SK-N-SH (cell line): ENCODE measurements at regions not wholly inside any gene's neighbourhood (a gene's known extent, or its start where the extent isn't known, plus 50 kb on each side); places are given as distances from the start of the nearest gene placed in this dataset.

ENCODE experiments used
- CTCF ChIP-seq: fragments of 200-600 bp; sonication (generic); IDR thresholded peaks from 2 replicates; pipeline ENCODE4 v1.6.1; 2017; ENCODE audit warnings: antibody characterized with exemption, mild to moderate bottlenecking, moderate library complexity
- EP300 ChIP-seq, 2 experiments: IDR thresholded peaks; 2 replicates each; pipeline versions ENCODE4 v1.4.0 to v1.6.1; 2012; ENCODE audit warnings: borderline replicate concordance in 1 of 2, low read depth in 1 of 2, low read length in 1 of 2
- EZH2phosphoT487 ChIP-seq: fragments of 200-600 bp; sonication (generic); IDR thresholded peaks from 2 replicates; pipeline ENCODE4 v1.6.1; 2017; ENCODE audit warnings: low read depth, mixed run types, mild to moderate bottlenecking, antibody characterized with exemption, moderate library complexity, borderline replicate concordance
- MAX ChIP-seq: IDR thresholded peaks from 2 replicates; pipeline ENCODE4 v1.4.0; 2012; ENCODE audit warnings: low read depth
- POLR2AphosphoS5 ChIP-seq: IDR thresholded peaks from 2 replicates; pipeline ENCODE4 v1.6.1; 2012; ENCODE audit warnings: low read depth, low read length
- RAD21 ChIP-seq: IDR thresholded peaks from 2 replicates; pipeline ENCODE4 v1.6.1; 2012; ENCODE audit warnings: mild to moderate bottlenecking, low read length
- RCOR1 ChIP-seq: fragments of 150-350 bp; IDR thresholded peaks from 2 replicates; pipeline ENCODE4 v1.6.1; 2017; ENCODE audit warnings: antibody characterized with exemption, low read length
- RFX5 ChIP-seq: IDR thresholded peaks from 2 replicates; pipeline ENCODE4 v1.6.1; 2012; ENCODE audit warnings: mild to moderate bottlenecking, improper control_type of control experiment, low read length
- USF1 ChIP-seq: IDR thresholded peaks from 2 replicates; pipeline ENCODE4 v1.4.0; 2012; ENCODE audit warnings: low read depth, borderline replicate concordance

GRCh38 chr12:67469666-67470065 is 178.9 kb upstream of the DYRK2 start:
- no peak for TF ChIP-seq MAX
- TF ChIP-seq EZH2phosphoT487, result no peak
- no peak for TF ChIP-seq CTCF
- TF ChIP-seq USF1, result no peak
- TF ChIP-seq POLR2AphosphoS5, result no peak
- no peak for TF ChIP-seq RCOR1
- TF ChIP-seq RAD21, result no peak
- TF ChIP-seq RFX5, result no peak
- TF ChIP-seq EP300 (IDR thresholded peaks at IDR 0.05; ENCODE audit: borderline replicate concordance in 1 of 2, low read depth in 1 of 2, low read length in 1 of 2), result no peak
